ENCODE measurements at regions not wholly inside any gene's neighbourhood (a gene's known extent, or its start where the extent isn't known, plus 50 kb on each side); places are given as distances from the start of the nearest gene placed in this dataset.

- TF ChIP-seq POLR2A (IDR thresholded peaks at IDR 0.05) (no peak), CTCF (IDR thresholded peaks at IDR 0.05) (no peak)
These were observed 1023.2 kb downstream of the BCL11A start for GRCh38 chr2:59530258-59530657.
